ENCODE measurements at regions not wholly inside any gene's neighbourhood (a gene's known extent, or its start where the extent isn't known, plus 50 kb on each side); places are given as distances from the start of the nearest gene placed in this dataset.

DNA sequence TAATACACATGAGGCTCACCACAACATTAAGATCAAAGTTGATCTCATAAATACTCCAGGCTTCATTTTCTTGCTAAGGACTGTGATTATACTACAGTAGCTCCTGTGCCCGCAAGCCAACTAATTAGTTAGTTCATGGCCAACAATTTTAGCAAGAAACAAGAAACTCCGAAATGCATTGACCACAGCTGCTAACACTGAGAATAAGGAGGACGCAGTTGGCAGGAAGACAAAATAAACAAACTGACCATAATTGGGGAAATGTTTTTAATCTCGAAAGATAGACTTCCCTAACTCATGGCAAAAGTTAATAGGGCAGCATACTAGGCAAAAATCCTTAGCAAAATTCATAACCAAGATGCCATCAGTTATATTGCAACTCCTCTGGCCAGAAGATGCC is 115.5 kb upstream of the SPEF2 start:
- TF ChIP-seq ARID3A (IDR thresholded peaks at IDR 0.05; ENCODE audit: borderline replicate concordance, low read depth, low read length) (no peak), ZNF121 (CRISPR knock-in tag; conservative IDR thresholded peaks at IDR 0.05) (no peak), NR3C1 (CRISPR knock-in tag; IDR thresholded peaks at IDR 0.05) (no peak), E2F8 (IDR thresholded peaks at IDR 0.05; ENCODE audit: low read depth, partially characterized antibody) (no peak), SIRT6 (IDR thresholded peaks at IDR 0.05; ENCODE audit: low read depth, low read length) (no peak), FOS (IDR thresholded peaks at IDR 0.05; ENCODE audit: extremely low read depth, insufficient read length) (no peak), POLR2A (conservative IDR thresholded peaks at IDR 0.05) (no peak), RBM15 (IDR thresholded peaks at IDR 0.05; ENCODE audit: insufficient read depth, low read length) (no peak), FOXA1 (IDR thresholded peaks at IDR 0.05; ENCODE audit: borderline replicate concordance) (no peak), ATF1 (CRISPR knock-in tag; IDR thresholded peaks at IDR 0.05) (no peak), ATF1 (tag; IDR thresholded peaks at IDR 0.05) (no peak)
